A549 (cell line): ENCODE measurements at regions not wholly inside any gene's neighbourhood (a gene's known extent, or its start where the extent isn't known, plus 50 kb on each side); places are given as distances from the start of the nearest gene placed in this dataset.

Source experiments
- CHD2 ChIP-seq: fragments of 150-350 bp; IDR thresholded peaks from 2 replicates; pipeline ENCODE4 v1.6.1; 2014; ENCODE audit warnings: low read length; ENCODE audit not compliant: partially characterized antibody
- EP300 ChIP-seq, 2 experiments: fragments of >200 bp; sonication (Bioruptor Twin); formaldehyde crosslinking; IDR thresholded peaks; 2 replicates in 1 of 2; 3 replicates in 1 of 2; pipeline ENCODE4 v1.6.1; 2016 to 2017
- ESRRA ChIP-seq: fragments of 150-350 bp; IDR thresholded peaks from 2 replicates; pipeline ENCODE4 v1.6.1; 2014; ENCODE audit warnings: mild to moderate bottlenecking, low read length, borderline replicate concordance
- JUN ChIP-seq, 2 experiments: fragments of >200 bp; sonication (Bioruptor Twin); formaldehyde crosslinking; IDR thresholded peaks; 2 replicates in 1 of 2; 3 replicates in 1 of 2; pipeline ENCODE4 v1.6.1; 2016 to 2017
- MYC ChIP-seq: IDR thresholded peaks from 2 replicates; pipeline ENCODE4 v1.6.1; 2012; ENCODE audit warnings: mild to moderate bottlenecking, inconsistent platforms, low read length, improper control_type of control experiment, borderline replicate concordance
- POLR2A ChIP-seq: IDR thresholded peaks from 2 replicates; pipeline ENCODE4 v1.6.1; 2012; ENCODE audit warnings: mild to moderate bottlenecking, low read length
- RAD21 ChIP-seq, 2 experiments: fragments of >200 bp in 1 of 2; sonication (Bioruptor Twin) in 1 of 2; formaldehyde crosslinking in 1 of 2; IDR thresholded peaks in 1 of 2; conservative IDR thresholded peaks in 1 of 2; 2 replicates in 1 of 2; 3 replicates in 1 of 2; pipeline ENCODE4 v1.6.1; 2012 to 2018; ENCODE audit warnings: inconsistent platforms in 1 of 2
- SREBF2 ChIP-seq: fragments of 450-650 bp; IDR thresholded peaks from 2 replicates; pipeline ENCODE4 v1.6.1; 2014; ENCODE audit warnings: mild to moderate bottlenecking, moderate library complexity
- TFCP2L1 ChIP-seq: fragments of 250-450 bp; sonication (Bioruptor Pico); IDR thresholded peaks from 2 replicates; pipeline ENCODE4 v1.5.0; 2021; ENCODE audit warnings: mild to moderate bottlenecking
- ZSCAN20 ChIP-seq: fragments of 250-450 bp; sonication (Bioruptor Pico); IDR thresholded peaks from 2 replicates; pipeline ENCODE4 v1.8.0; 2022; ENCODE audit warnings: mild to moderate bottlenecking, moderate library complexity
- TF ChIP-seq, protein P1 (sequence below): fragments of >200 bp; sonication (Bioruptor Twin); formaldehyde crosslinking; IDR thresholded peaks from 3 replicates; pipeline ENCODE4 v1.5.1; 2016

DNA sequence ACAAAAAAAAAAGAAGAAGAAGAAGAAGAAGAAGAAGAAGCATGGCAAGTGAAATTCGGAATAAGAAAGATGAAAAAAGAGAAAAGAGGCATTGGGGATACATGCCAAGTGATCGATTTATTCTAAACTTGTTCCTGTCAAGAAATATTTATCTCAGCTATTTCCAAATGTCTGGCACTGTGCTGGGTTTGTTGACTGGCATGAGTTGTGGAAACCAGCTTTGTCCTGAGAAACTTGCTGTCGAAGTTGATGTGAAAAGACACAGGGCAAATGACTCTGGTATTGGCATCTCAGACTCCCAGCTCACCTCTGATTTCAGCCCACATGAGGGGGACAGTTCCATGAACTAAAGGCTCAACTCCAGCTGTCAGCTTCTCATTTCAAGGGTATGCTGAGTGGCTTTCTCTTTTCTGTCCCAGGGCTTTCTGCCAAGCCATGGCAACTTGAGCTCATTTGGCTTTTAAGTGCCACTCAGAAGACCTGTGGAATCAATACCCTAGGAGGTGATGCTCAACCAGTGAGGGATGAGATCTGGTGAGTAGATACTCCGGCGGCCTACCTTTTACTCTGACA lies 253.3 kb upstream of the JAG1 start:
- TF ChIP-seq SREBF2 (no peak), MYC (no peak), POLR2A (no peak), CHD2 (no peak), EP300 (IDR thresholded peaks at IDR 0.05) (no peak), ZSCAN20 (CRISPR knock-in tag) (no peak), TFCP2L1 (CRISPR knock-in tag) (no peak), JUN (IDR thresholded peaks at IDR 0.05) (no peak), RAD21 (conservative IDR thresholded peaks at IDR 0.05 in 1 of 2, IDR thresholded peaks at IDR 0.05 in 1 of 2) (no peak), ESRRA (no peak)
- TF ChIP-seq, protein P1, sequence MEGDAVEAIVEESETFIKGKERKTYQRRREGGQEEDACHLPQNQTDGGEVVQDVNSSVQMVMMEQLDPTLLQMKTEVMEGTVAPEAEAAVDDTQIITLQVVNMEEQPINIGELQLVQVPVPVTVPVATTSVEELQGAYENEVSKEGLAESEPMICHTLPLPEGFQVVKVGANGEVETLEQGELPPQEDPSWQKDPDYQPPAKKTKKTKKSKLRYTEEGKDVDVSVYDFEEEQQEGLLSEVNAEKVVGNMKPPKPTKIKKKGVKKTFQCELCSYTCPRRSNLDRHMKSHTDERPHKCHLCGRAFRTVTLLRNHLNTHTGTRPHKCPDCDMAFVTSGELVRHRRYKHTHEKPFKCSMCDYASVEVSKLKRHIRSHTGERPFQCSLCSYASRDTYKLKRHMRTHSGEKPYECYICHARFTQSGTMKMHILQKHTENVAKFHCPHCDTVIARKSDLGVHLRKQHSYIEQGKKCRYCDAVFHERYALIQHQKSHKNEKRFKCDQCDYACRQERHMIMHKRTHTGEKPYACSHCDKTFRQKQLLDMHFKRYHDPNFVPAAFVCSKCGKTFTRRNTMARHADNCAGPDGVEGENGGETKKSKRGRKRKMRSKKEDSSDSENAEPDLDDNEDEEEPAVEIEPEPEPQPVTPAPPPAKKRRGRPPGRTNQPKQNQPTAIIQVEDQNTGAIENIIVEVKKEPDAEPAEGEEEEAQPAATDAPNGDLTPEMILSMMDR: no peak
